OCI-M2 (cell line): ENCODE measurements at regions not wholly inside any gene's neighbourhood (a gene's known extent, or its start where the extent isn't known, plus 50 kb on each side); places are given as distances from the start of the nearest gene placed in this dataset.
"Not testable (repeated sequence)": the region's sequence is repeated elsewhere in the genome, so short reads cannot be mapped to it uniquely, and the experiment has no call there.

Experiments
- DNase-seq: peaks from one replicate; lab custom pipeline; 2025; ENCODE audit not compliant: unreplicated experiment; lab: John Stamatoyannopoulos, UW

GRCh38 chr15:62869116-62869515, 173.4 kb upstream of the TPM1 start:
- no peak for DNase-seq

- DNase-seq = no peak
Measured at GRCh38 chr15:62870216-62870615, 172.3 kb upstream of the TPM1 start.

GRCh38 chr15:62870701-62871100, 171.8 kb upstream of the TPM1 start:
- not testable (repeated sequence) for DNase-seq

- DNase-seq = no peak
Measured at GRCh38 chr15:62873203-62873602, 169.3 kb upstream of the TPM1 start.

- no peak for DNase-seq
Measured at GRCh38 chr15:62874064-62874463, 168.5 kb upstream of the TPM1 start.

- DNase-seq = no peak
Measured at GRCh38 chr15:62874959-62875625, 167.5 kb upstream of the TPM1 start.

- no peak for DNase-seq
Measured at GRCh38 chr15:62875626-62876021, 166.9 kb upstream of the TPM1 start.

GRCh38 chr15:62877276-62877857, 165.2 kb upstream of the TPM1 start:
- no peak for DNase-seq

- DNase-seq = no peak
Measured at GRCh38 chr15:62878070-62878469, 164.5 kb upstream of the TPM1 start.

- DNase-seq = no peak
Measured at GRCh38 chr15:62879770-62880169, 162.8 kb upstream of the TPM1 start.

GRCh38 chr15:62880278-62880677, 162.3 kb upstream of the TPM1 start:
- no peak for DNase-seq

GRCh38 chr15:62881056-62881455, 161.5 kb upstream of the TPM1 start:
- DNase-seq = no peak

- DNase-seq = no peak
Measured at GRCh38 chr15:62883938-62884479, 158.5 kb upstream of the TPM1 start.

- no peak for DNase-seq
Measured at GRCh38 chr15:62886431-62887071, 156.0 kb upstream of the TPM1 start.

GRCh38 chr15:62887113-62887570, 155.4 kb upstream of the TPM1 start:
- DNase-seq = no peak

- no peak for DNase-seq
Measured at GRCh38 chr15:62888623-62889022, 153.9 kb upstream of the TPM1 start.

GRCh38 chr15:62889141-62889661, 153.3 kb upstream of the TPM1 start:
- no peak for DNase-seq

GRCh38 chr15:62889734-62890505, 152.6 kb upstream of the TPM1 start:
- DNase-seq = no peak

GRCh38 chr15:62894322-62895085, 148.0 kb upstream of the TPM1 start:
- no peak for DNase-seq

GRCh38 chr15:62895139-62895866, 147.2 kb upstream of the TPM1 start:
- no peak for DNase-seq
